ENCODE measurements at regions not wholly inside any gene's neighbourhood (a gene's known extent, or its start where the extent isn't known, plus 50 kb on each side); places are given as distances from the start of the nearest gene placed in this dataset.

- Mint-ChIP-seq H3K27me3 (ENCODE audit: unreplicated experiment) (no peaks in the 10 kb centered on the region), H3K4me3 (ENCODE audit: unreplicated experiment) (no peak overlapping the region), H3K4me1 (ENCODE audit: low read depth, unreplicated experiment) (peaks cover 10% of the 10 kb centered on the region), H3K36me3 (ENCODE audit: unreplicated experiment) (peaks cover 6% of the 10 kb centered on the region), H3K27ac (ENCODE audit: unreplicated experiment) (no peak overlapping the region), H3K9me3 (ENCODE audit: unreplicated experiment) (no peaks in the 10 kb centered on the region)
- no peak for TF ChIP-seq CTCF (IDR thresholded peaks at IDR 0.05; ENCODE audit: partially characterized antibody, unreplicated experiment)
- DNase-seq, result no peak
These were observed 375.2 kb downstream of the PLPP3 start for GRCh38 chr1:56204206-56204605.

GRCh38 chr1:56202796-56203492 lies 376.4 kb downstream of the PLPP3 start:
- no peaks in the 10 kb centered on the region for H3K27me3 Mint-ChIP-seq (ENCODE audit: unreplicated experiment)
- no peaks in the 10 kb centered on the region for H3K9me3 Mint-ChIP-seq (ENCODE audit: unreplicated experiment)

DNA sequence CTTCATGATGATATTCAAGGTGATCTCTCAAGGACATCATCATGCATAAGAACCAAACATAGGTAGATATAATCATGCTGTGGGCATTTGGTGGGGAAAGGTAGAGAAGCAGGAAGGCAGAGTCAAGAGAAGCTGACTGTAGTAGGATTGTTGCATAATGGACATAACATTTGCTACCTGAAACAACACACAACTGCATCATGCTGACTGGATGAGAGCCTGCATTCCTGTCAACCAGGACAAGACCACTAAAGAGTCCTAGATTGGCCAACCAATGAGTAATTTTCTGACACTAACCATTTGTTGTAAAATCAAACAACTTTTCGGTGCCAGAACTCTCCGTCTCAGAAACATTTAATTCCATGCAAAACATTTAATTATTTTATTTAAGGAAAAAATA lies 377.2 kb downstream of the PLPP3 start:
- H3K9me3 Mint-ChIP-seq (ENCODE audit: unreplicated experiment), result no peaks in the 10 kb centered on the region
- TF ChIP-seq CTCF (IDR thresholded peaks at IDR 0.05; ENCODE audit: partially characterized antibody, unreplicated experiment), result no peak
- DNase-seq, result no peak
- peaks cover 15% of the 10 kb centered on the region for H3K4me1 Mint-ChIP-seq (ENCODE audit: low read depth, unreplicated experiment)
- H3K27ac Mint-ChIP-seq (ENCODE audit: unreplicated experiment), result no peak overlapping the region
- no peaks in the 10 kb centered on the region for H3K27me3 Mint-ChIP-seq (ENCODE audit: unreplicated experiment)
- no peak overlapping the region for H3K4me3 Mint-ChIP-seq (ENCODE audit: unreplicated experiment)
- peaks cover 6% of the 10 kb centered on the region for H3K36me3 Mint-ChIP-seq (ENCODE audit: unreplicated experiment)

More at GRCh38 chr1:56202796-56203492, 376.4 kb downstream of the PLPP3 start:
- no peak overlapping the region for H3K4me3 Mint-ChIP-seq (ENCODE audit: unreplicated experiment)
- no peak for DNase-seq
- TF ChIP-seq CTCF (IDR thresholded peaks at IDR 0.05; ENCODE audit: partially characterized antibody, unreplicated experiment), result no peak
- H3K27ac Mint-ChIP-seq (ENCODE audit: unreplicated experiment), result no peak overlapping the region
- H3K4me1 Mint-ChIP-seq (ENCODE audit: low read depth, unreplicated experiment), result peaks cover 15% of the 10 kb centered on the region
- peaks cover 6% of the 10 kb centered on the region for H3K36me3 Mint-ChIP-seq (ENCODE audit: unreplicated experiment)

DNA sequence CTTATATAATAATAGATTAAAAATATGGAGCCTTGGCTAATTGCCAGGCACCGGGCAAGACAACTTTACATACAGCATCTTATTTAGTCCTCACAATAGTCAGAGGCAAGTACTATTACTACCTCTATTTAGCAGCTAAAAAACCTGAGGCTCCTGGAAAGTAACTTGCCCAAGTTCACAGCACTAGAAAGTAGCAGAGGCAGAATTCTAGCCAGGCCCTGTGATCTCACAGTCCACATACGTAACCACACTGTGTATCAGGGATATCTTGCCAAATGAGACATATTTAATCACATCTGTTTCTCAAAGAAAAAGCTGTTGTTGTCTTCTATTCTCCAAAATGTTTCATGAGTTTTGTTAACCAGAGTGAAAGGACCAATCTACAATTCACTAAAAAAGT lies 378.5 kb downstream of the PLPP3 start:
- Mint-ChIP-seq H3K4me3 (ENCODE audit: unreplicated experiment) (no peak overlapping the region), H3K36me3 (ENCODE audit: unreplicated experiment) (no peaks in the 10 kb centered on the region), H3K27me3 (ENCODE audit: unreplicated experiment) (no peaks in the 10 kb centered on the region), H3K4me1 (ENCODE audit: low read depth, unreplicated experiment) (peaks cover 15% of the 10 kb centered on the region), H3K27ac (ENCODE audit: unreplicated experiment) (no peak overlapping the region), H3K9me3 (ENCODE audit: unreplicated experiment) (no peaks in the 10 kb centered on the region)
- TF ChIP-seq CTCF (IDR thresholded peaks at IDR 0.05; ENCODE audit: partially characterized antibody, unreplicated experiment), result no peak
- no peak for DNase-seq

DNA sequence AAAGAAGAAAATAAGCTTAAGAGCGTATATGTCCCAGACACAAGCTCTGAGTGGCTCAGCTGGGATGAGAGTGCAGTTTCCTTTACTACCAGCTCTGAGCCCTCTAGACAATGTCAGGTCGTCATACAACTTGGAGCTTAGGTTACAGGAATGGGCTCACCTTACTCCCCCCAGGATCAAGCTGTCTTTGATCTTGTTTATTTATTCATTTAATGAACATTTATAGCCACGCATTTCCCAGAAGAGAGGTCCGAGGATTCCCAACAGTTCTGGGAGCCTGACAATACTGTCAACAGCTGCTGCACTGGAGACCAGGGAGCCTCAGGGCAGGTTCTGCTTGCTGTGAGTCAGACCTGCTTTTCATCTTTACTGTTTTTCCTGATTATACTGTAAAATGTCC lies 378.9 kb downstream of the PLPP3 start:
- no peak overlapping the region for H3K4me3 Mint-ChIP-seq (ENCODE audit: unreplicated experiment)
- H3K9me3 Mint-ChIP-seq (ENCODE audit: unreplicated experiment), result no peaks in the 10 kb centered on the region
- no peak for TF ChIP-seq CTCF (IDR thresholded peaks at IDR 0.05; ENCODE audit: partially characterized antibody, unreplicated experiment)
- peaks cover 15% of the 10 kb centered on the region for H3K4me1 Mint-ChIP-seq (ENCODE audit: low read depth, unreplicated experiment)
- peak; percentile 45 for DNase-seq
- peak overlapping the region; percentile 9 for H3K27ac Mint-ChIP-seq (ENCODE audit: unreplicated experiment)
- H3K27me3 Mint-ChIP-seq (ENCODE audit: unreplicated experiment), result no peaks in the 10 kb centered on the region
- no peaks in the 10 kb centered on the region for H3K36me3 Mint-ChIP-seq (ENCODE audit: unreplicated experiment)

Data from glutamatergic neuron (in vitro differentiated cells).